Skin of body (tissue), 1 donor: ENCODE measurements at regions not wholly inside any gene's neighbourhood (a gene's known extent, or its start where the extent isn't known, plus 50 kb on each side); places are given as distances from the start of the nearest gene placed in this dataset.

Experiments used
- DNase-seq: peaks from one replicate; lab custom pipeline; 2025; lab: John Stamatoyannopoulos, UW

DNA sequence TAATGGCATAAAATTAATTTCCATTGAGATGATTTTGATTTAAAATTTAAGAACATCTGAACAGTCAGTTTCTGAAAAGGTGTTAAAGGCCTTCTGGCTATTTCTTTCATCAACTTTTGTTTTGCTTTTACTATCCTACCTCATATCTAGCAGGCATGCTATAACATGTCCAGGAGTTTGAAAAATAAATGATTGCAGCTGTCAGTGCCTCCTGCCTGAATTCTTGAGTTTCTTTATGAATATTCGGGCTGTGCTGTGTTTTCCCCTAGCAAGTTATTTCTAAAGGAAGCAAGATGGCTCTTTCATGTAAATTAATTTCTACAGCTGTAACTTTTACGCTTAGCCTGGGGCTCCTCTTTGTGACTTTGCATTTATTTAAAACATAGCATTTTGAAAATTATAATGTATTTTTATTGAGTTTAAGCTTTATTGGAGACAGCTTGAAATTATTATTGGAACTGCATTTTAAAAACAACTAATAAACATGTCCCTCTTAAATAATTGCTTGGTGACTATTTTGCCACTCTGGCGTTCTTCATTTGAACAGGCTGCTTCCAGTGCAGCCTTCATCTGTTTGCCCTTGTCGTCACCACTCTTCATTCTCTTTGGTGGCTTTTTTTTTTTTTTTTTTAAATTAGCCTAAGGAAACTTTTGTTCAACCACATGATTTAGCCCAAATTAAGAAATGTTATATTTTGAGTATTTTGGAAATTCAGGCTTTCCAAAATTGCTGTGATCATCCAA lies 1083.4 kb upstream of the LRRN3 start:
- DNase-seq: no peak

DNA sequence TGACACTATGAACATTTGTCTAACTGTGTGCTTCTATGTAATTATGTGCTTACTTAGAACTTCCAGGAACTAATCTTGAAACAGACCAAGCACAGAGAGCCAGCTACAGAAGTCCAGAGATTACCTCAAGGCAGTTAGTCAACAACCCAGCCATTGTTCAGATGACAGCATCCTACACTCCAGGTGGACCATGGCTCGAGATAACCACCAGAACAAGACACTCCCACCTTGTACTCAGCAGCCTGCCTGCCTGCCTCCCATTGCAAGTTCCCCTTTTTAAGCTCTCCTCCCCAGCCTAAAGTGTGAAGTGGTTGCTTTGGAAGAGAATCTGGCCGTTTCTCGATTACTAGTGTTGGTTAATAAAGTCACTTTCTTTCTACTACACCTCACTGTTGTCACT lies 1080.6 kb upstream of the LRRN3 start:
- DNase-seq: no peak

DNA sequence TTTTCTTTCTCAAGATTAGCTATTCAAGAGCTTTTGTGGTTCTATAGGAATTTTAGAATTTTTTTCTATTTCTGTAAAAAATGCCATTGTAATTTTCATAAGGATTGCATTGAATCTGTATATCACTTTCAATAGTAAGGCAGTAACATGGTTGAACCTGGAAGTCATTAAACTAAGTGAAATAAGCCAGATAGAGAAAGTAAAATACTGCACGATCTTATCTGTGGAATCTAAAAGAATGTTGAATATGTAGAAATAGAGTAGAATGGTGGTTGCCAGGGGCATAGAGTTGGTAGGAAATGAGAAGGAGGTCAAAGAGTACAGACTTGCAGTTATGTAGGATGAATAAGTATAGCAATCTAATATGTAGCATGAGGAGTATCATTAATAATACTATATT lies 1073.5 kb upstream of the LRRN3 start:
- DNase-seq: no peak

GRCh38 chr7:110027385-110027784 lies 1063.5 kb upstream of the LRRN3 start:
- no peak for DNase-seq

GRCh38 chr7:110043519-110043918 lies 1047.4 kb upstream of the LRRN3 start:
- DNase-seq: no peak

DNA sequence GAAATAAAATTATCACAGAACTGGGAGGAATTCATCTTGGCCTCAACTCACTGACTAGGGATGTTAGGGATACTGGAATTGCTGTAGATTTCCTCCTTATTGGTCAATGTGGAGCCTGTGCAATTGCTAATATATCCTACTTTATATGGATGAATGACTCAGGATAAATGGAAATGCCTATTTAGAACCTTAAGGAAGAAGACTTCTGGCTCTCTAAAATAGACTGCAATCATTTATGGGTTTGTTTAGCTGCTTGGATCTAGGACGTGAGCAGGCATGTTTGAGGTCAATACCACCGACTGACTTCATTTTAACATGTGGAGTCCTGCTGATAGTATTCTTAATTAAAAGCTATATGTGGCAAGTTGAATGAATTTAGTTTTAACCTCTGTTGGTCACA lies 1040.1 kb upstream of the LRRN3 start:
- no peak for DNase-seq

DNA sequence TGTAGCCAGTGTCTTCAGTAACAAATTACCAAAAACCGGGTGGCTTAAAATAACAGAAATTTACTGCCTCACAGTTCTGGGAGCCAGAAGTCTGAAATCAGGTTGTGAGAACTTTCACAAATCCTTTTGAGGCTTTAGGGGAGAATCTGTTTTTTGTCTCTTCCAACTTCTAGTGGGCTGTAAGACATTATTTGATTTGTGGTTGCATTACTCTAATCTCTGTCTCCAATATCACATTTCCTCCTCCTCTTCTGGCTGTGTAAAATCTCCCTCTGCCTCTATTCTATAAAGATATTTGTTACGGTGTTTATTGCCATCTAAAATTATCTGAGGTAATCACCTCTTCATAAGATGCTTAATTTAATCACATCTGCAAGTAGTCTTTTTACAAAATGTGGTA lies 1039.6 kb upstream of the LRRN3 start:
- DNase-seq: no peak

DNA sequence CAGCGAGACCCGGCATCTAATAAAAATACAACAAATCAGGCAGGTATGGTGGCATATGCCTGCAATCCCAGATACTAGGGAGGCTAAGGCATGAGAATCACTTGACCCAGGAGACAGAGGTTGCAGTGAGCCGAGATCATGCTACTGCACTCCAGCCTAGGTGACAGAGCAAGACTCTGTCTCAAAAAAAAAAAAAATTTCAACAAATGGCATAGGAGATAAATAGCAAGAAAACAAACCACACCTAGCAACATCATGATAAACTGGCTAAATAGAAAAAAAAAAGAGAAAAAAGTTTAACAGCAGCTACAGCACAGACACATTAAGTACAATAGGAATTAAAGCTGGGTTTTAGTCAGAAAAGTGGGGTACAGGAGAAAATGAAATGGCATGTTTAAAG lies 1034.6 kb upstream of the LRRN3 start:
- no peak for DNase-seq

- no peak for DNase-seq
Observed at GRCh38 chr7:110058401-110058800, 1032.5 kb upstream of the LRRN3 start.

DNA sequence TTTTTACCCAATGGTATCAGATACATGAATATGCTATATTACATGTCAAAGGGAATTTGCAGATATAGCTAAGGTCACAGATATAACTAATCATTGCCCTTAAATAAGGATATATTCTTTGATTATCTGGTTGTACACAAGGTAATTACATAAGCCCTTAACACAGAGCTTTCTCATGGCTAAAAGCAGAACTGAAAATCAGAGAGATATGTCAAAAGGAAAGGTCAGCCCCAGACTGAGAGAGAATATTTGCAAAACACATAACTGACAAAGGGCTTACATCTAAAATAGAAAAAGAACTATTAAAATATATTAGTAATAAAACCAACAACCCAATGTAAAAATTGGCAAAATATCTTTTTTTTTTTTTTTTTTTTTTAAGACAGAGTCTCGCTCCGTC lies 1029.5 kb upstream of the LRRN3 start:
- DNase-seq: no peak

GRCh38 chr7:110065121-110065520 lies 1025.8 kb upstream of the LRRN3 start:
- DNase-seq: no peak

GRCh38 chr7:110066843-110067242 lies 1024.1 kb upstream of the LRRN3 start:
- DNase-seq: no peak

DNA sequence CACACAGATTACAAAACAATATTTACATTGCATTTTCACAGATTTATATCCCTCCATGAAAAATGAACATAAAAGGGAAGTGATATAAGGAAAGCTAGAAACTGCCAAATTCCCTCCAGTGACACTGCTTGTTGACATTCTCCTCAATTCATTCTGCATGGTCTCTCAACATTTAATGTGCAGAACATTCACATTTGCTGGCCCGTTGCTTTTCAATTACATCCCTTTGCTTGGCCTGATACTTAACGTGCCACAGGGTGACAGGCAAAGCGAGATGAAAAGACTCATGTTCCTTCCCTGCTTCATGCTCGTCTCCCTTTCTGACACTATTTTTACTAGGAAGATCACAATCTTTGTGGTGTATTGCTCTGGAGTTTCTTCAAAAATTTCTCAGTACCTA lies 1019.7 kb upstream of the LRRN3 start:
- no peak for DNase-seq

- no peak for DNase-seq
Observed at GRCh38 chr7:110075450-110075849, 1015.5 kb upstream of the LRRN3 start.

DNA sequence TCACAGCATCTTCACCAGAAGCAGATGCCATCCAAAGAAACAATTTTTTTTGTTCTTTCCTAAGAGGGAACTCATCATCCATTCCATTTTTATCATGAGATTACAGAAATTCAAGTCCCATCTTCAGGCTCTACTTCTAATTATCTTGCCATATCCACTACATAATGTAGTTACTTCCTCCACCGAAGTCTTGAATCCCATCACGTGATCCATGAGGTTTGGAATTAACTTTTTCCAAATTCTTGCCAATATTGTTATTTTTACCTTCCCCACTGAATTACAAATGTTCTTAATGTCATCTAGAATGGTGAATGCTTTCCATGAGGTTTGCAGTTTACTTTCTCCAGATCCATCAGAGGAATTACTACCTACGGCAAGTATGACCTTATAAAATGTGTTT lies 1014.7 kb upstream of the LRRN3 start:
- no peak for DNase-seq

GRCh38 chr7:110084181-110084807 lies 1006.6 kb upstream of the LRRN3 start:
- no peak for DNase-seq

DNA sequence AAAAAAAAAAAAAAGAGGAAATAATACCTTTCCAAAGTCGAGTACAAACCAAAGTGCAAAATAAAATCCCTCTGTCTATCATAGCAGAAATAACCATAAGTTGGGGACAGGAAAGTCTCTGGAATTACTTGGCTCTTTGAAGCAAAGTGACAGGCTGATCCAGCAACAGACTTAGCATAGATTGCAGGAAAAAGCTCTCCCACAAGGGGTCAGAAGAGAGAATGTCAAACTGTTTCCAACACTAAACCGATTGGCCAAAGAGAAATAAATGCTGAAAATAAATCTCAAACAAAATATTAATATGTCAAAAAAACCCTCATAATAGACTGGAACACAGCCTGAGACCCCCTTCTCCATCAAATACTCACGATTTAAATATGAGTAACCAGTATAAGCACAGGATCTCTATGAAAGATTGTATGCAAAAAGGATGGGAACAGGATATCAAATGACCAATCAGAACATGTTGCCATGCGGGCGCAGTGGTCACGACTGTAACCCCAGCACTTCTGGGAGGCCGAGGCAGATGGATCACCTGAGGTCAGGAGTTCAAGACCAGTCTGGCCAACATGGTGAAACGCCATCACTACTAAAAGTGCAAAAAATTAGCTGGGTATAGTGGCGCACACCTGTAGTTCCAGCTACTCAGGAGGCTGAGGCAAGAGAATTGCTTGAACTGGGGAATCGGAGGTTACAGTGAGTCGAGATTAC lies 1000.7 kb upstream of the LRRN3 start:
- peak; percentile 3 for DNase-seq

- DNase-seq: no peak
Observed at GRCh38 chr7:110095372-110096052, 995.4 kb upstream of the LRRN3 start.

- no peak for DNase-seq
Observed at GRCh38 chr7:110104243-110104642, 986.7 kb upstream of the LRRN3 start.

- no peak for DNase-seq
Observed at GRCh38 chr7:110105307-110105706, 985.6 kb upstream of the LRRN3 start.

DNA sequence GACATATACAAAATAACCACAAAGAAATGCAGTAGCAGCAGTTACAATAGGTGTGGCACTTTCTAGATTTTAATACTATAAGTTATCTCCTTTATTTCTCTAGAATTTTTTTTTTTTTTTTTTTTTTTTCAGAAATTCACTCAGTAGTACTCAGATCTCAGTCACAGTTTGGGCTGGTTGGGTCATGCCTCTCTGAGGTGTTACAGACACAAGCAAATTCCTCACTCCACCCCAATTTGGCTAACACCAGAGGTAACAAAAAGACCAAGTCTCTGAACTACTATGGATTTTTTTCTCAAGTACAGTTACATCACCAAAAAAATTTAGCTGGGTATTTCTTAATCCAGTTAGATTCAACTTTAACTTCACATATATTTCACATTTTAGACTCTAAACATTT lies 985.1 kb upstream of the LRRN3 start:
- DNase-seq: no peak

DNA sequence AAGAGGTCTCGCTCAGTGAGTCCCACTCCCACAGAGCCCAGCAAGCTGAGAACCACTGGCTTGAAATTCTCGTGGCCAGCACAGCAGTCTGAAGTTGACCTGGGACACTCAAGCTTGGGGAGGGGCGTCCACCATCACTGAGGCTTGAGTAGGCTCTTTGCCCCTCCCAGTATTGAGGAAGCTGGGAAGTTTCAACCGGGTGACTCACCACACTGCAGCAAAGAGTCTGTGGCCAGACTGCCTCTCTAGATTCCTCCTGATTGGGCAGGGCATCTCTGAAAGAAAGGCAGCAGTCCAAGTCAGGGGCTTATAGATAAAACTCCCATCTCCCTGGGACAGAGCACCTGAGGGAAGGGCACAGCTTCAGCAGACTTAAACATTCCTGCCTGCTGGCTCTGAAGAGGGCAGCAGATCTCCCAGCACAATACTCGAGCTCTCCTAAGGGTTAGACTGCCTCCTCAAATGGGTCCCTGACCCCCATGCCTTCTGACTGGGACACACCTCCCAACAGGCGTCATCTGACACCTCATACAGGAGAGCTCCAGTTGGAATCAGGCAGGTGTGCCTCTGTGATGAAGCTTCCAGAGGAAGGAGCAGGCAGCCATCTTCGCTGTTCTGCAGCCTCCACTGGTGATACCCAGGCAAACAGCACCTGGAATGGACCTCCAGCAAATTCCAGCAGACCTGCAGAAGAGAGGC lies 970.9 kb upstream of the LRRN3 start:
- DNase-seq: no peak
